Neural cell (in vitro differentiated cells): ENCODE measurements at regions not wholly inside any gene's neighbourhood (a gene's known extent, or its start where the extent isn't known, plus 50 kb on each side); places are given as distances from the start of the nearest gene placed in this dataset.

ENCODE experiments used
- CTCF ChIP-seq: fragments of 450-650 bp; IDR thresholded peaks from 2 replicates; pipeline ENCODE4 v1.5.1; 2014; ENCODE audit warnings: antibody characterized with exemption, mild to moderate bottlenecking, moderate library complexity; ENCODE audit not compliant: poor library complexity, severe bottlenecking
- EP300 ChIP-seq: fragments of 450-650 bp; conservative IDR thresholded peaks from 2 replicates; pipeline ENCODE4 v1.6.1; 2014; ENCODE audit warnings: antibody characterized with exemption, mild to moderate bottlenecking, moderate library complexity; ENCODE audit not compliant: poor library complexity, severe bottlenecking
- EZH2 ChIP-seq: fragments of 200-600, 300-800 bp; shearing (Covaris generic), sonication (generic); IDR thresholded peaks from 2 replicates; pipeline ENCODE4 v1.6.1; 2014; ENCODE audit warnings: antibody characterized with exemption, low read length, borderline replicate concordance, mild to moderate bottlenecking; ENCODE audit not compliant: insufficient read depth, poor library complexity, severe bottlenecking
- POLR2AphosphoS5 ChIP-seq: IDR thresholded peaks from 2 replicates; pipeline ENCODE4 v1.6.1; 2012
- RAD21 ChIP-seq: fragments of 450-650 bp; conservative IDR thresholded peaks from 2 replicates; pipeline ENCODE4 v1.6.1; 2014; ENCODE audit warnings: antibody characterized with exemption, mild to moderate bottlenecking, moderate library complexity
- TAF1 ChIP-seq: IDR thresholded peaks from 2 replicates; pipeline ENCODE4 v1.6.1; 2012; ENCODE audit warnings: low read depth

GRCh38 chr10:33099748-33100147 lies 141.7 kb upstream of the ITGB1 start:
- no peak for TF ChIP-seq CTCF
- TF ChIP-seq EZH2 = no peak
- no peak for TF ChIP-seq POLR2AphosphoS5
- TF ChIP-seq EP300 = no peak
- TF ChIP-seq TAF1 = no peak
- TF ChIP-seq RAD21 = no peak
